ENCODE measurements at regions not wholly inside any gene's neighbourhood (a gene's known extent, or its start where the extent isn't known, plus 50 kb on each side); places are given as distances from the start of the nearest gene placed in this dataset.

DNA sequence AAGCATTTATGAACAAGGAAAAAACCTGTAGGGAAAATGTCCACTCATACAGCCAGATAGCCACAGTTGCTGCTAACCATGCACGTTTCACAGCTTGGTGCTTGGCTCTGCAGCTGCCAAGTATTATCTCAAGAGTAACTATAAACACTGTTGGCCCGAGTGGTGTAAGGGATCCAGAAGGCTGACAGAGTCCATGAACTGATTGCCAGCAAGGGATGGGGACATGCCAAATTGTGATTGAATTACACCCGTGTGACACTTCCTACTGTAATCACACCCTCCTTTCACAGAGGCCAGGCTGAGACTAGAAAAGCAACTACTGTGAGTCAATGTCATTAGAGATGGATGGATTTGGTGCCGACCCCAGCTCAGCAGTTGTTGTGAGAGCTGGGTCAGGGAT, 223.9 kb upstream of the ANKRD50 start:
- no peak for TF ChIP-seq CTCF (IDR thresholded peaks at IDR 0.05)
- no peak for TF ChIP-seq POLR2A (IDR thresholded peaks at IDR 0.05)

Data from lower leg skin (tissue), 3 donors.